Suprapubic skin (tissue), 3 donors: ENCODE measurements at regions not wholly inside any gene's neighbourhood (a gene's known extent, or its start where the extent isn't known, plus 50 kb on each side); places are given as distances from the start of the nearest gene placed in this dataset.

Experiments
- CTCF ChIP-seq, 2 donors: fragments of 200-600 bp in 1 of 2; fragments of 450-650 bp in 1 of 2; sonication (generic) in 1 of 2; IDR thresholded peaks; one replicate each; pipeline ENCODE4 v1.5.1; 2016 to 2019; ENCODE audit warnings: antibody characterized with exemption in 2 of 2, mild to moderate bottlenecking in 1 of 2, moderate library complexity in 1 of 2
- POLR2AphosphoS5 ChIP-seq, 3 donors: sonication (generic); formaldehyde crosslinking; IDR thresholded peaks; one replicate each; pipeline ENCODE4 v1.6.1; 2017; ENCODE audit warnings: antibody characterized with exemption in 3 of 3

GRCh38 chr13:90510319-90510718 is 837.2 kb upstream of the MIR17HG start:
- TF ChIP-seq CTCF (IDR thresholded peaks at IDR 0.05), result no peak
- TF ChIP-seq POLR2AphosphoS5 (IDR thresholded peaks at IDR 0.05), result no peak
